Left lobe of liver (tissue), 2 donors: ENCODE measurements at regions not wholly inside any gene's neighbourhood (a gene's known extent, or its start where the extent isn't known, plus 50 kb on each side); places are given as distances from the start of the nearest gene placed in this dataset.

Experiments used
- ATAC-seq: fragments of 200-7000 bp; cut with Tn5 transposase; one replicate; pipeline ENCODE4 v1.9.1; 2020; ENCODE audit warnings: mild to moderate bottlenecking, moderate library complexity
- DNase-seq: peaks from one replicate; pipeline ENCODE4 v3.0.0-alpha.2; 2020; ENCODE audit warnings: low spot score
- donor health status: DM: no; HTN: no; CAD: no; lungs with moderate emphysema.
- donor health status: DM: no; HTN: yes; CAD: no.

- ATAC-seq (no peak), DNase-seq (no peak)
Observed at GRCh38 chr16:73504591-73505575, 457.0 kb upstream of the ZFHX3 start.

GRCh38 chr16:73503093-73503492, 455.2 kb upstream of the ZFHX3 start:
- DNase-seq (no peak), ATAC-seq (no peak)

DNA sequence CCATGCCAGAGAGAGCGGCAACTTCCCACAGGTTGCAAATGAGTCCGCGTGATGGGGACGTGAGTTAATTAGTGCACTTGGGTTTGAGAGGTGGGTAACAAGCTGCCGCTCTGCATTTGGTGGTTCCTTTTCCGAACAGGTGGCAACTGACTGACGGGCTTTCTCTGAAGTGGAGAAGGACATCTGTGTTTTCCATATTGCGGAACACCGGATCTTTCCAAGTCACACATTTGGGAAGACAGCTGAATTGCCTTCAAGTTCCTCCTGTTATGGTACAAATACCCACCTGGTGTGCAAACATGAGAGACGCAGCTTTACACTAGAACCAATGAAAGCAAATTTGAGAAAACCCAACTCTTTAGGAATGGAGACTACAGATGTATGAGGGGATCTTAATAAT, 451.3 kb upstream of the ZFHX3 start:
- ATAC-seq: no peak
- no peak for DNase-seq

DNA sequence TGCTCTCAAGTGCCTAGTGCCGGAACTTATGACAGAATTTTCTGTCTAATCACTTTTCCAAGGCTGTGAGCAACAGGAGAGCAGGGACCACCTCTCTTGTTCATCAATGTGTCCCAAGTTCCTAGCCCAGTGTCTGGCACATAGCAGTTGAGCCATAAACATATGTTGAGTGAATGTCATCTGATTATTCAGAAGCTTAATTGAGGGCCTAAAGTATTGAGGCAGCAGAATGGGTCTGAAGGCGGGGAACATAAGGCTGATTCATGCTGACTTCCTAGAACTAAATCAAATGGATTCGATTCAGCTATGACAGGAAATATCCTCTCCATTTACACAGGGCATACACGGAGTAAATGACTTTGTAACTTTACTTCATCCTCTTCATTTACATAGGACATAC, 438.0 kb upstream of the ZFHX3 start:
- ATAC-seq (no peak), DNase-seq (no peak)

- no peak for ATAC-seq
Observed at GRCh38 chr16:73483934-73484711, 436.2 kb upstream of the ZFHX3 start.

GRCh38 chr16:73483076-73483791, 435.3 kb upstream of the ZFHX3 start:
- DNase-seq (no peak), ATAC-seq (no peak)

More at GRCh38 chr16:73483934-73484711, 436.2 kb upstream of the ZFHX3 start:
- no peak for DNase-seq

- ATAC-seq: no peak
- DNase-seq: no peak
Observed at GRCh38 chr16:73482310-73482709, 434.4 kb upstream of the ZFHX3 start.

DNA sequence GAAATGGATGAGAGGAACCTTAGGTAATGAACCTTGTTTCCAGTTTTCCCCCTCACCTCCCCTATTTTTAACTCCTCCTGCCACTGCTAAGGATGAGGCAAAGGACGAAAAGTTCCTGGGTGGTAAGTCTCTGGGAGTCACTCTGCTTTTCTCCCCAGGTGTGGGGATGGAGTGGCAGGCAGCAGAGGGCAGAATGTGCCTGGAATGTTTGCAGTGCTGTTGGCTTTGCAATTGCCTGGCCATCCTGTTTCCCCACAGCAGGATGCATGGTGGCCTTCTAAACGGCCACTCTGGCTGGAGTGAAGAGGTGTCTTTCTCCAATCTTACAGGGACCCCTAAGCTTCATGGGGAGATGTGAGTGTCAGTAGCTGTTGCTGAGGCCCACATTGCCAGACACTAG, 432.5 kb upstream of the ZFHX3 start:
- DNase-seq: no peak
- ATAC-seq: no peak

DNA sequence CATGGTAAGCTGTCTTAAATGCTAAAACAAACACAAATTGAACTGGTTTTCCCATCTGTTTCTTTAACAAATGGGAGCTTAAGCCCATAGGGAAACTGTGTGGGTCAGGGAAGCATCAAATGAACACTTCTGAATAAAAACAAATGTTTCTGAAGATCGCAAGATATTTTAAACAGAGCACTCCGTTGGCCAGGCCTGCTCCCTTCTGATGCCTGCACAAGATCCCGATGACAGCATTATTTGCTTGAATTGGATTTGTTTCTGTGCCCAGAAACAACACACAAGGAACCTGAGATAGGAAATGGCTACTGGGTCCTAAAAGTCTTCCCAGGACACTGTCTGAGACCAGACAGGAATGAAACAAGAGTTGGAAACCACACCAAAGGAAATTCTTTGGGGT, 425.8 kb upstream of the ZFHX3 start:
- DNase-seq (no peak), ATAC-seq (no peak)

- DNase-seq: no peak
- no peak for ATAC-seq
Observed at GRCh38 chr16:73464834-73465233, 416.9 kb upstream of the ZFHX3 start.

GRCh38 chr16:73459586-73459985, 411.7 kb upstream of the ZFHX3 start:
- DNase-seq (no peak), ATAC-seq (no peak)

DNA sequence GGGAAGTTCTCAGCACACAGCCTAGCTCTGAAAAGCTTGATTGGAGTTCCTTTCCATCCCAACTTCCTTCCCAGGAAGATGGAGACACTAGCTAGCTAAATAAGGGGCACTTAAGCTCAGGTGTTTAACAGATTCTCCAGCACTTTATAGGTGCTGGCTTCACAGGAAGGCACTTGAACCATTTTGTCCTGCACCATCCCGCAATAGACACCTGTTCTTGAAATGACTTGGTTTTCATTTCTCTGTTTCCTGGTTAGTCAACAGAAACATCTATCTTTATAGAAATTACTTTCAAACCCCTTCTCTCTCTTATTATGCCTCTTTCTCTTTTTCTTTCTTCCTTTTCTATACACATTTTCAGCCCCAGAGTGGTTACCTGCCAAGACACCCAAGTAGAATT, 409.9 kb upstream of the ZFHX3 start:
- DNase-seq (no peak), ATAC-seq (no peak)

GRCh38 chr16:73448970-73449369, 401.0 kb upstream of the ZFHX3 start:
- DNase-seq: no peak
- ATAC-seq: no peak

GRCh38 chr16:73447846-73448245, 399.9 kb upstream of the ZFHX3 start:
- ATAC-seq (no peak), DNase-seq (no peak)

DNA sequence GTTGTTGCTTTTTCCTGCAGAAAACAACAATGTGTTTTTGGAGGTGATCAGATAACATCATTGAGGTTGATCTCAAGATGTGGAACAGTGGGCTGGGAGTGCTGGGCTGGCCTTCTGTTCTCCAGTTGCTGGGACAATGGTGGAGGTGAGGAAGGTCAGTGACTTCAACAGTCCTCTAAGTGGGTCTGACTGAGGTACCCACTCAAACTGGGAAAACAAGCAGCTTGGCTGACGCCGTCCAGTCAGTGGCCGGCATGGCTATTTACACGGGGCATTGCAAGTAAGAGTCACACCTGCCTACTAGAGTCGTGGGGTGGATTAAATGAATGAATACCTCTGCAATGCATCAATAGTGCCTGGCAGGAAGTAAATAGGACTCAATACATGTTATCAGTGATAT, 386.7 kb upstream of the ZFHX3 start:
- DNase-seq (no peak), ATAC-seq (no peak)

- DNase-seq (no peak), ATAC-seq (no peak)
Observed at GRCh38 chr16:73433731-73434307, 385.9 kb upstream of the ZFHX3 start.

DNA sequence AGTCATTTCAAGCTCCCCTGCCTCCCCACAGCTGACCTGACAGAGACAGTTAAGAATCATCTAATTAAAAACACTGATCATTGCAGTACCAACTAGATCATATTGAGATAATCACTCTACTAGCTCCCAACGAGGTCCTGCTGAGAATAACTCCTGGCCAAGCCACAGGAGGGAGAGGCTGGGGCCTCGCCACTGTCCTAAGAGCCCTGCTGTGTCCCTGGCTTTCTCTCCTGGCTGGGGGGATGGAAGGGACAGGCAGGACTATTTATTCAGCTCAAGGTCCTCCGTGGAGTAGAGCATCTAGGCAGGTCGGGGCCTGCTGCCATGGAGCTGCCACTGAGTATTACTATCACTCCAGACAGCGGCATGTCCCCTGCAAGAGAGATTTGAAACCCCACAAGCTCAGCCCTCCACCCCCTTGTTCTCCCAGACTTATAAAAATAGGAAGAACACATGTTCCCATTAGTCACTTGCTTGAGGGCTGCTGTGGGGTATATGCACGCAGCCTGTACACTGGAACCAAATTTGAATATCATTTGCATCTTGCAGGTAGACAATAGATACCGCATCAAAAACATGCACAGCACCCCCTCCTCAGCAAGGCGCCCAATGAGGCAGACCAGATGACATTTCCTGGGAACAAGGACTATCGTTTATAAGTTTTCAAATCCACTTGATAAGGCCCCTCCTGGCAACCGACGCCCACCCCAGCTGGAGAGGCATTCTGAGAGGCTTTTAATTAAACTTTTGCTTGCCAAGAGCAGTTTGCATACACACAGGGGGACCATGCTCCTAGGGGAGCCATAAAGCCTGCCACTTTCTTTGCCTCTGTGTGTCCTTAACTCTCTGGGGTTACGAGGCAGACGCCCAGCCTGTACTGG, 385.2 kb upstream of the ZFHX3 start:
- no peak for ATAC-seq
- no peak for DNase-seq

DNA sequence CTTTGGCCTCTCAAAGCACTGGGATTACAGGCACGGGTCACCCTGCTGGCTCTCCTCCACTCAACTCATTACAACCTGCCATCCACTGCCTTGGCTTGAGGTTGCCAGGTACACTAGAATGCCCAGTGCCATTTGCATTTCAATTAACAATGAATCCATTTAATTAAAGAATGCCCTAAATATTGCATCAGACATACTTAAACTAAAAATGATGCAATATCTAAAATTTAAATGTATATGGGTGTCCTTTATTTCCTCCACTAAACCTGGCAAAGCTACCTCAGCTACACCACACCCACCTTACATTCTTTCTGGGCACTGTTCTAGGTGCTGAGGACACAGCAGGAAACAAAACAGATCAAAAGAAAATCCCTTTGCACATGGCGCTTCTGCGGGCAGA, 382.2 kb upstream of the ZFHX3 start:
- ATAC-seq (no peak), DNase-seq (no peak)

GRCh38 chr16:73428121-73428520, 380.2 kb upstream of the ZFHX3 start:
- DNase-seq (no peak), ATAC-seq (no peak)

DNA sequence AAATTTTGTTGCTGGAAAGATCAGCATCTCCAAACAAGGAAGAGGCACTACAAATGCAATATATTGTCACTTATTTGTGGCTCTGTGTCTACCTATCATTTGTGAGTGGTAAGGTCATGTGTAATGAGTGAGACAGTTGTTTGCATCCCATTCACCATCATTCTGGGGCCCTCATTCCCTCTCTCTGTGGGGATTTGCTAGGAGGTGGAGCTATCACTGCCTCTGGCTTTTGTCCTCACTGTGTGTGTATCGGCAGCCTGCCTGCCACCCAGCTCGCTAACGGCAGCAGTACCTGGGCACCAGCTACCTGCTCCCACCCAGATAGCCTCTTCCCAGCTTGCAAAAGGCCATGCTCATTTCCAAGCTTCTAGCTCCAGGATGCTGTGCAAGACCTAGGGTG, 379.2 kb upstream of the ZFHX3 start:
- ATAC-seq (no peak), DNase-seq (no peak)
